NB4 (cell line): ENCODE measurements at regions not wholly inside any gene's neighbourhood (a gene's known extent, or its start where the extent isn't known, plus 50 kb on each side); places are given as distances from the start of the nearest gene placed in this dataset.

Source experiments
- POLR2A ChIP-seq: IDR thresholded peaks from 2 replicates; pipeline ENCODE4 v1.6.1; 2011; ENCODE audit warnings: mild to moderate bottlenecking; ENCODE audit not compliant: insufficient read length; ENCODE audit errors: extremely low read depth
- TF ChIP-seq, protein P1 (sequence below): IDR thresholded peaks from one replicate; pipeline ENCODE4 v1.5.1; 2012; ENCODE audit warnings: low read depth, low read length

DNA sequence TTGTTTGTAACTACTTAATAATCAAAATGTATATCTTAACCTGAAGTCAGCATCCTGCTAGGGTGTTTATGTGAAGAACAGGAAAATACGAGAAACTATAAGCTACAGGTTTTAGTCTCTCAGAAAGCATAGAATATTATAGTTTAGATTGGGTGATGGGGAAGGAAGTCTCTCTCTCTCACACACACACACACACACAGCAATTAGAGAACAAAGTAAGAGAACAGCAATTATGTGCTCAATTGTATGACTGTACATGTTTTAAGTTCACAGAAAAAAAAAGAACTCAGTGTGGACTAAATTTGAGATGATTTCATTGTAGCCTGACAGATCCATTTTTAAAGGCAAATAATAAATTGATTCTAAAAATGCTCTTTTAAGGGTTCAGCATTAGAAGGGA lies 94.3 kb upstream of the ZNF516 start:
- TF ChIP-seq, protein P1, sequence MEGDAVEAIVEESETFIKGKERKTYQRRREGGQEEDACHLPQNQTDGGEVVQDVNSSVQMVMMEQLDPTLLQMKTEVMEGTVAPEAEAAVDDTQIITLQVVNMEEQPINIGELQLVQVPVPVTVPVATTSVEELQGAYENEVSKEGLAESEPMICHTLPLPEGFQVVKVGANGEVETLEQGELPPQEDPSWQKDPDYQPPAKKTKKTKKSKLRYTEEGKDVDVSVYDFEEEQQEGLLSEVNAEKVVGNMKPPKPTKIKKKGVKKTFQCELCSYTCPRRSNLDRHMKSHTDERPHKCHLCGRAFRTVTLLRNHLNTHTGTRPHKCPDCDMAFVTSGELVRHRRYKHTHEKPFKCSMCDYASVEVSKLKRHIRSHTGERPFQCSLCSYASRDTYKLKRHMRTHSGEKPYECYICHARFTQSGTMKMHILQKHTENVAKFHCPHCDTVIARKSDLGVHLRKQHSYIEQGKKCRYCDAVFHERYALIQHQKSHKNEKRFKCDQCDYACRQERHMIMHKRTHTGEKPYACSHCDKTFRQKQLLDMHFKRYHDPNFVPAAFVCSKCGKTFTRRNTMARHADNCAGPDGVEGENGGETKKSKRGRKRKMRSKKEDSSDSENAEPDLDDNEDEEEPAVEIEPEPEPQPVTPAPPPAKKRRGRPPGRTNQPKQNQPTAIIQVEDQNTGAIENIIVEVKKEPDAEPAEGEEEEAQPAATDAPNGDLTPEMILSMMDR = no peak
- TF ChIP-seq POLR2A = no peak
